SHP77 treated with DMSO at 0.1 percent for 48 hours (cell line): ENCODE measurements at regions not wholly inside any gene's neighbourhood (a gene's known extent, or its start where the extent isn't known, plus 50 kb on each side); places are given as distances from the start of the nearest gene placed in this dataset.

Source experiments
- DNase-seq: peaks from one replicate; lab custom pipeline; 2025; lab: John Stamatoyannopoulos, UW

DNA sequence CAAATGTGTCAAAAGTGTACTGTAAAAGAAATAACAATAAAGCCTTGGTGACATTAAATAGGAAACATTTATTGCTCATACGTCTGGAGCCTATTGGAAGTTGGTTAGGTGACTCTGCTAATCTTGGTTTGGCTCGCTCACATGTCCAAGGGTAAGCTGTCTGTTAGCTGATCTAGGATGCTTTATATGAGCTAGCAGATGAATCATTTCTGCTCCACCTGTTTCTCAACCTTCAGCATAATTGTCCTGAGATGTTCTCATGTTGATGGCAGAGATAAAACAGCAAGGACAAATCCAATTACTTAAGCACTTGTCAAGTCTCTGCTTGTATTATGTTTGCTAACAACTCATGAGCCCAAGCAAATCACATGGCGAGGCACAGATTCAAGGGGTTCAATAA lies 56.0 kb upstream of the CD53 start:
- DNase-seq = no peak

DNA sequence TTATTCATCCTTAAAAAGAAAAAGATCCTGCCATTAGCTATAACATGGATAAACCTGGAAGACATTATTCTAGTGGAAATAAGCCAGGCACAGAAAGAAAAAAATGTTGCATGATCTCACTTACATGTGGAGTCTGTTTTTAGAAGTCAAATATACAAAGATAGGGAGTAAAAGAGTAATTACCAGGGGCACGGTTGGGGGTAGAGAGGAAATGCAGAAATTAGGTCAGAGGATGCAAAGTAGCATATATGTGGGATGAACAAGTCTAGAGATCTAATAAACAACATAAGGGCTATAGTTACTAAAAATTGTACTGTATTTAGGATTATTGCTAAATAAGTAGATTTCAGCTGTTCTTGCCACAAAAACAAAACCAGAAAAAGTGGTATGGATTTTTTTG lies 61.4 kb upstream of the CD53 start:
- no peak for DNase-seq

DNA sequence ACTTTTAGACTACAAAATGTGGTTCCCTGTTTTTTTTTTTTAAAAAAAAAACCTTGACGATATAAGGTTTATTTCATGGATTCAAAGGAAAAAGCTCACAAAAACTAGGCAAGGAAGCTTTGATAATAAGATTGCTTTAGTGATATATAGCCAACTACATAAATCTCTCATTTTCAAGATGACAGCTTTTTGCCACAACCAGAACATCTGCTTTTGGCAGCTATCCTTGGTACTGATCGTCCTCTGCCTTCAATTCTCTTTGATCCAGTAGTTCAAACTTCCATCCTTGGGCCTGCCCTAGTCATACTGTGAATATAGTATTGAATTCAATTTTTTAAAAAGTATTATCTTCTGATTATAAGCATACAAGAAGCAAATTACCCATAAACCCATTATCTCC lies 72.9 kb upstream of the CD53 start:
- DNase-seq = no peak

DNA sequence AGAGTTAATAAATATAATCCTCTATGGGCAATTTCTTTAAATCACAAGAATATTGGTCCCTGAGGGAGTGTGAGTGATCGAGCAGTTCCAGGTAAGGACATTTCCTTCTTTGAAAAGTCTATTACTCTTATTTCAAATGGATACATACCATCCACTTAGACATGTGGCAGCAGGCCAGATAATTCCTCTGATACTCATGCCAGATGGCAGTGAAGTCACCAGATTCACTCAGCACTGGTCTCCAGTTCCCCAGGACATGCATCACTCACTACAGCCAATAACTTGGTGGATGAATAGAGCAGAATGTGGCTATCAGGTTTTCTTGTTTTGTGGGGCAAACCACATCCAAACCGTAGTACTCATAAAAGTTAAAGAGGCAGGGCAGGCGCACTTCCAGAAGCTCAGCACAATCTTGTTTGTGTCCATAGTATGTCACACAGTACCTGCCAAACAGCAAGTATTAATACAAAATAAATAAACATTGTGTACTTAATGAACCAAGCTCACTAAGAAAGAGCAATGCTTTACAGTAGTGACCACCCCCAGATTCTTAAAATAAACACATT lies 74.2 kb upstream of the CD53 start:
- no peak for DNase-seq

DNA sequence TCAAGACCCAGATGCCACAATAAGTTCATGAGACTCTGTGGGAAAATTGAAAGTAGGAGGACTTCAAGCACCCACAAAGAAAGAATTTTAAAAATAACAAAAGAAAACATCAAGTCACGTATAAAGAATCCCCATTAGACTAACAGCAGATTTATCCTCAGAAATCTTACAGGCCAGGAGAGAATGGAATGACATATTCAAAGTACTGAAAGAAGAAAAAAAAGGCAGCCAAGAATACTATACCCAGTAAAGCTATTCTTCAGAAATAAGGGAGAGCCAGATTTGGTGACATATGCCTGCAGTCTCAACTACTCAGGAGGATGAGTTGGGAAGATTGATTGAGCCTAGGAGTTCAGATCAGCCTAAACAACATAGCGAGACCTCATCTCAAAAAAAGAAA lies 84.3 kb upstream of the CD53 start:
- no peak for DNase-seq

DNA sequence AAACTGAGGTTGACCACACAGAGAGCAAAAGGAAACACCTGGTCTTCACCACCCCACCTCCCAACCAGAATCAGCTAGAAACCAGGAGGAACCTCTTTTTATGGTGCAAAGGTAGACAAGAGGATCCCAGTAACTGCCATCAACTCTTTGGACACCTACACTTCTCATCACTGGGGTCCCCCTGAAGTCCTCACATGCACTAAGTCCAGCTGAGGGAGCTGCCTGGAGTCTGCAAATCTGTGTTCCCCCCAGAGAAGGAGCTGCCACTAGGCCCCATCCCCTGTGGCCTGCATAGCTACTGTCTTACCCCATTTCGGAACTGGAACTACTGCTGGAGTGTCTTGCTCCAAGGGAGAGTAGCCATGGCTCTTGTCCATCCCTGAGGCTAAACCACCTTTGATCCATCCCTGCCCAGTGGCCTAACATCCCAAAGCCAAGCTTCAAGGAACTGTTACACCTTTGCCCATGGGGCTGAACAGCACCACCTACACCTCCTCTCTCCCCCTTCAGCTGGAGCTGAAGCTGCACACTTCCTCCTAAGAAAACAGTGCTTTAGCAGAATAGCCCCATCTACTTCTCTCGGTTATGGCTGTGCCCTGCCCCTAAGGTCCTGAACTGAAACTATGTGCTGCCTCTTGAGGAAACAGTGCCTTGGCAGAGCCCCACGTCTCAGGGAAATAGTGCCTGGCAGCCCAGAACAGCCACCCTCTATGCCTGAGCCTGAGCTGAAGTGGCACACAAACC lies 85.4 kb upstream of the CD53 start:
- DNase-seq = no peak

DNA sequence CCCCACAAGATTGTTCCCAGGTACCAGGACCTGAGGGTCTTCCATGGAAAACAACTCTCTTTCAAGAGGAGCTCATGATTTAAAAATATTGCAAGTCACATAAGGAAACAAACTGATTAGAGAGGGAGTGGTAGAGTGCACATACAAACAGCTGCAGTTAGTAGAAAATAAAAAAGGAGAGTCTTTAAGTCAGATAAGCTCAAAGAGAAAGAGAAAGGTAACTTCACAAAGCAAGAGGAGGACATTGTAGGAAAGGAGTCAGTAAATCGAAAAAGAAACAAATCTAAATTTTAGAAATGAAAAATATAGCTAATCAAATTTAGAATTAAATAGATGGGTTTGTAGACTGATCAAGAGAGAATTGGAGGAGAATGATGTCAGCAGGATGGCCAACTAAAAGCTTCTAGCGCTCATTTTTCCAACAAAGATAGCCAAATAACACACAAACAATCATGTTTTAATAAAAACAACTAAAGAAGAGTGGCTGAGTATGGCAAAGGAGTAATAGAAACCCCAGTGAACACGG lies 86.1 kb upstream of the CD53 start:
- DNase-seq = no peak

DNA sequence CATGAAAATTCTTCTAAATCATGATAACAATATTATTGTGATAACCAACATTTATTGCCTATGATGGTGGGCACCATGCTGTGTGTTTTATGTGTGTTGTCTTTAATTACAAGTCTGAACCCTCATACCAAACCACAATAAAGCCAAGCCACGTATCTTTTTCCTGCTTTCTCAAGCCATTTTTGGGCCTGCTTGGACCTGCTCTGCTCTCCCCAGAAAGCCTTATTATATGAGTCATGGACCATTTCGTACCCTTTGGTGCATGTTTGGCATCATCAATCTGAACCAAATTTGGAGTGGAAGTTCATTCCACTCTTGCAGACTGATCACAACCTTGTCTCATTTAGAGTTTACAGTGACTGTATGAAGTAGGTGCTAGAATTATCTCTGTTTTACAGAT lies 87.3 kb upstream of the CD53 start:
- no peak for DNase-seq

DNA sequence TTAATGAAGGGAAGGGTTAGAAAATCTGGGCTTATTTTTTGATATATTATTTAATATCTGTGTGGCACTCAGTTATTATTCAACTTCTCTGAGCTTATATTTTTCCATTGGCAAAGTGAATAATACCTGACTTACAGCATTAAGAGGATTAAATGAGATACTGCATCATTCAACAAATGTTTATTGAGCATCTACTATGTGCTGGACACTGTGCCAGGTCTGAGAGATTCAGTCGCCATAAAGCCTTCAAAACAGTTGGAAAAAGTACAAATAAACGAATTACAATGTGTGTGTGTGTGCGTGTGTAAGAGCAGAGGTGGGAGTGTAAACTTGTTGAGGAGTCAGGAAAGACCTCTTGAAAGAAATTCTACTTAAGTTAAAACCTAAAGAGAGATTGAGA lies 87.9 kb upstream of the CD53 start:
- DNase-seq = no peak

DNA sequence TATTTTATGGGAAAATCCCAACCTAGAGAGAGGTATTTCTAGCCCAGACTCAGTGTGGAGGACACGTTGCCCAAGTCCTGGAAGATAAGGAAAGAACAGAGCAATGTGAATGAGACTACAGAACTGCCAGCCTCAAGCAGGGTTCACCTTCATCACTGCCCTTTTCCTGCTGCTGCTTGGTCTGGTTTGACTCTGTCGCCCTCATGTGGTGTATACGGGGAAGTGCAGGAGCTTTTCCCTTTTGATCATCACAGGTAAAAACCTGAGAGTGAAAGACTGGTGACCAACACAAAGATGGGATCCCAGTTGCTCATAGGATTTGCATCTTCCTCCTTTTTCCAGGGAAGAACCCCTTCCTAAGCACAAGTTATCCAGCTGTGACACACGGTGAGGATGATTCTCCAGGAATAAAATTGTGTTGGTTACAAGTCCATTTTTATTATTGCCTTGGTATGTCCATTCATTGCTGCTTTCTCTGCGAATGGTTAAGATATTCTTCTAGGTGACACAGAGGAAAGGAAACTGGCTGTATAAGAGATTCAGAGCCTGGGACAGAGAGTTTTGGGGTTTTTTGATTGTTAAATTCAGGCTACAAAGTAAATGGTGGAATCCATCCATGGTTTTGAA lies 89.5 kb upstream of the CD53 start:
- peak; percentile 33 for DNase-seq

DNA sequence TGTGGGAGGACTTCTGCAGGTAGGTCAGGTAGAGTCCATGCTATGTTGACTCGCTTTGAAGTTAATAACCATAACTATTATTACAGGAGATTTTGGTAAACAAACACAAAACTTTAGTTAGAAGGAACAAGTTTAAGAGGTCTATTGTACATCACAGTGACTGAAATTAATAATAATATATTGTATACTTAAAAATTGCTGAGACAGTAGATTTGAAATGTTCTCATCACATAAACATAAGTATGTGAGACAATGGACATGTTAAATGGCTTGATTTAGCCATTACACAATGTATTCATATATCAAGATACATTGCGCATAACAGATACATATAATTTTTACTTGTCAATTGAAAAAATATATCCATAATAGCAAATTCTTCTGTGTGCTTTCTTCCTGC lies 91.4 kb upstream of the CD53 start:
- no peak for DNase-seq

DNA sequence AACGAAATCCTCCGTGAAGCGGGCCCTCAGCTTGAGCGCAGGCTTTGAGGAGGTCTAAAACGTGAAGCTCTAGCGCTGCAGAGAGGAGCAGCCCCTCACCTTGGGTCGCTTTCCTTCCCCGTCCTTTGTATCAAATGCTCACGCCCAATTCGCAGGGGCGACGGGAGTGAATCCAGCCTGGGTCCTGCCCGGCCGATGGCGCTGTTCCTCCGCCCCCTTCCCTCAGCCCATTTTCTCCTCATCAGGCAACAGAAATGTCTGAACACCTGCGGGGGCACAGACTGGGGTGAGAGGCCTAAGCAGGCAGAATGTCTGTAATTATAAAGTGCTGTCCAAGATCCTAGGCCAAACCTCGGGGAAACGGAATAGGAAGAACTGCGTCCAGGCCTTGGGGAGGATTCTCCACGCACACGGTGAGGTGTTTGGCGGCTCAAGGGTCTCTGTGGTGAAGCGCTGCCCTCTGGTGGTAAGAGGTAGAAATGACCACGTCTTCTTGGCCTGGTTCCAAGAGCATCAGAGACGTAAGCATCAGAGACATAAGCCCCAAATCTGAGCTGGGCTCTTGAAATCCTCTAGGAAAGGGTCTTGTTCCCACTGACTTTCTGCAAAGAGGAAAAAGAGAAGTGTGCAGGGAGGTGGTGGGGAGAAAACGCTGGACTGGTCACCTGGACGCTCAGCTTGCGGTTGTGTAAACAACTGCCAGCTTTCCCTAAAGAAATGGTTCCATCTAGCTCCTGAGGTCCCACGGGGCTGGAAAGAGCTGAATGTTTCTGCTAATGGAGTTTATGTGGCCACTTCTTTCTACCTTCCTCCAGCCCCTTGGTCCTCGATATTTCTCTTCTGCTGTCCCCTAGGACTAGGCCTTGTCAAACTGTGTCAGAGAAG lies 92.1 kb upstream of the CD53 start:
- DNase-seq = peak; percentile 29

DNA sequence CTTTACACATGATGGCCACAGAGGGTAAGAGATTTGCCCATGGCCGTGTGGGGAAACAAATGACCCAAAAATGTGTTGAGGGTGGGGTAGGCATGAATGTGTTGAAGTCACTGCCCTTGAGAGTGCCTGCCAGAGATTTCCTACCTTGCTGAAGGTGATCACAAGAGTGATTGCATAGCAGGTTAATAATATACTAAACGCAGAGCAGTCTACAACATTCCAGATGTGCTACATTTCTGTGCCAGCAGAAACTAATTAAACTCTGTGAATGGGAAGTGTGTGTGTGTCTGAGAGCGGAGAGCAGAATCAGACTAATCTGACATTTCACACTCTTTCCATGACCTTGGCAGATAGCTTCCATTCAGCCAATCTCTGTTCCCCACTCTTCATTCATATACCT lies 93.3 kb upstream of the CD53 start:
- no peak for DNase-seq

DNA sequence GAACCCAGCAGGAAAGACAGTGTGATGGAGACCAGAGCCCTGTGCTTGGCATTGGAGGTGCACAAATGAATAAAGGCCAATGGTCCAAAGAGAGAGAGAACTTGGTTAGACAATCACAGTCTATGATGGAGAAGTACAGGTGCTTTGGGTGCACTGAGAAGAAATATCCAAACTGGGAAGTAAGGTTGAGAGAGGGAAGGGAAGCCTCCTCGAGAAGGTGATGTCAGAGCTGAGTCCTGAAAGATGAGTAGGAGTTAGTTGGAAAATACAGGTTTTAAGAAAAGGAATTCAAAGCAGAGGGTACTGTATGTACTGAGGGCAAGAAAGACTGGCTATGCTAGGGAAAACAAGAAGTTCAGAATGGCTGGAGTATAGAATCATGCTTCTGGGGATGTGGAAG lies 94.1 kb upstream of the CD53 start:
- no peak for DNase-seq

DNA sequence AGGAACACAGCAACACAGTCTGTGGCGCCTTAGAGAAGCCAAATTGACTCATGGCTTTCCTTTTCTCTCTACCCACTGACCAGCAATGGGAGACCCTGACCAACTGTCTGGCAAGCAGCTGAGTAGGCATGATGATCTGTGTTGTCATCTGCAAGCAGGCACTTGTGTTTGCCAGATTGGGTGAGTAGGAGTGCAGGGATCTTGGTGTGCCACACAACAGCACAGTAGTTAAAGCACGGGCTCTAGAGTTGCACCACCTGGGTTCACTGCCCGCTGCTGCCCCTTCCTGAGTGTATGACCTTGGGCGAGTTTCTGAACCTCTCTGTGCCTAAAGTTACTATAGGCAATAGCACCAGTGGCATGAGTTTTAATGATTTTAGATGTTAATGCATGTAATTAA lies 95.7 kb upstream of the CD53 start:
- DNase-seq = no peak

DNA sequence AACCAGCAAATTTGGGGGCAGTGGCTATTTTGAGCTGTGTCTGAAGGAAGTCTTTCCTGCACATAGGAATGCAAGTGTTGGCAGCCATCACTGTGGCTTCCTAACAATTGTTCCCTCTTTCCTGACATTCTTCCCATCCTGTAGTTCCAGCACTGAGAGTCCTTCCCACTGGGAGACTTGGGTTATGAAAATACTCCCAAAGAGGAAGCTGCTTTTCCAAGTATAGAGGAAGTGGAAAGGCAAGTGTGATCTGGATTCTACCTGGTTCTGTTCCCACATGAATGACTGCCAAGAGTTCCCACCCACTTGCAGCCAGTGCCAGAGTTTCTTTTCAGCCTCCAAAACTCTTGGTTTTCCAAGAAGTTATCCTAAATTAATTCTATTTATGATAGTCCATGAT lies 98.5 kb upstream of the CD53 start:
- no peak for DNase-seq

DNA sequence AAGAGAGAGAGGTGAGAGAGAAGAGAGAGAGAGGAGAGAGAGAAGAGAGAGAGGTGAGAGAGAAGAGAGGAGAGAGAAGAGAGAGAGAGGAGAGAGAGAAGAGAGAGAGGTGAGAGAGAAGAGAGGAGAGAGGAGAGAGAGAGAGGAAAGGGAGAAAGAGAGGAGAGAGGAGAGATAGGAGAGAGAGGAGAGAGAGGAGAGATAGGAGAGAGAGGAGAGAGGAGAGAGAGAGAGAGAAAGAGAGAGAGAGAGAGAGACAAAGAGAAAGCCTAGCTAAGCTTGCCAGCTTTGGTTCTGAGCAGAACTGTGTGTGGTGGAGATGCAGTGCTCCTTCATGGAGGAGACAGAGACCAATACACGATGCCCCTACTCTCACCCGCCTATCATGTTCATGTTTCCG lies 99.1 kb upstream of the KCNA3 start:
- DNase-seq = no peak

DNA sequence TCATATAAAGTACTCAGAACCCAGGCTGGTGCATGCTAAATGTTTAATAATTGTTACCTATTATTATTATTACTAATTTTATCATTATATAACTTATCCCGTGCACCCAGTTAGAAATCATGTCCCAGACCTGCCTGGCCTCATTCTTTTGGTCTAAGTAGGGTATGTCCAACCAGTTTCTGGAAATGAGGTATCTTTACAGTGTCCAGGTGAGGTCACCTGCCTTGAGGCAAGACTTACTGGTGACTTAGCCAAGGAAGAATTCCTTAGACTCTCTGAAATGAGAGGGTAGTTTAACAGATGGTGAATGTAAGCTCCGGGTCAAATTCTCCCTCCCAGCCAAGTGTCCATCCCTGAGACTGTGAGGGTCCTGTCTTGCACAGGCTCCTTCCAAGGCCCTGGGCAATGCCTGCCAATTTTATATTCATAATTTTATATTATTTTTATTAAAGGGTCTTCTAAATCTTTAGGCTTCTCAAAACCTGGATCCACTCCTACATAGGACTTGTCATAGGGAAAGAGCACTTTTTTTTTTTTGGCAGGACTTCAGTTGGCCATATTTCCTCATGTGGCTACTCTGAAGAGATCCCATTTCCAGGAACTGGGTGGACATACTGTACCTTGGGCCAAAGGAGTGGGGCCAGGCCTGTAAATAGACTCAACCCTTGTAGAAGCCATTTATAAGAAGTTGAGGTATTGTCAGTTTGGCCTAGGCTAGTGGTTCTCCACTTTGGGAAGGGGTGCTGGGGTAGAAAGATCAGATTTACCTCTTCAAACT lies 96.7 kb upstream of the KCNA3 start:
- DNase-seq = no peak

DNA sequence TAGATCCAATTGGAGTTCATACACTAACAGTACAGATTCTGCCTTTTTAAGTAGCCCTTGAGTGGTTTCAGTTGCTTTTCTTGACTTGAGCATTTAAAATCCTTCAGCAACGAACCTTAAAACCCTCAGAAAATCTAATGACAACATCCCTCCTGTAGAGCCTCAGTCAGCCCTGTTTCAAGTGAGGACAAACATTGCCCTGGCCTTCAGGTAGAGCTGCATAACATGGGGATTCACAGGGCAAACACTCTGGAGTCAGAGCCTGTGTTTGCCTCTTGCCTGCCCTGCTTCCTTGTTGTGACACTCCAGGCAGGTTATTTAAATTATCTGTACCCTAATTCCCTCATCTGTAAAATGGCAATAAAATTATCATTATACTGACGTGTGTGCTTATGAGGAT lies 96.1 kb upstream of the KCNA3 start:
- DNase-seq = no peak

DNA sequence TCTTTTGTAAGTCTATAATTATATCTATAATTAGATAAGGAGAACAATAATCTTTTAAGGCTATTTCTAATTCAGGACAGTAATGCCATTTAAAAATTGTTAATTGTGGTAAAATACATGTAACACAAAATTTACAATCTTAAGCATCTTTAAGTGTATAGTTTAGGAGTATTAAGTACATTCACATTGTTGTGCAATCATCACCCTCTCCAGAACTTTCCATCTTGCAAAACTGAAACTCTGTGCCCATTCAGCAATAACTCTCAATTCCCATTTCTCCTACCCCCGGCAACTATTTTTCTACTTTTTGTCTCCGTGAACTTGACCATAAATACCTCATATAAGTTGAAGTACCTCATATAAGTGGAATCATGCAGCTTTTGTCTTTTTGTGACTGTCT lies 93.9 kb upstream of the KCNA3 start:
- DNase-seq = no peak

DNA sequence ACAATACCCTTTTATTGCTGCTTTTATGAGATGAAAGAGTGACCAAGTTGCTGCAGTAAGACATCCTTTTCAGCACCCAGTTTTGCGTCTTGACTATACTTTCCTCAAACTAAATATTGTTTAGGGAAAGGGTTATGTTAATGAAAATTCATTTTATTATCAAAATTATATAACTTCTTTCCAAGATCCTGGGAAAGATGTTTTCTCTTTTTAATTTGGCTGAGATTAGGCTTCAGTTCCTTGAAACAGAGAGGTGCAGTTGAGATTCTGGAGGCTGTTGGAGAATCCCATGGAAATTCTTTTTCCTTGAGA lies 91.6 kb upstream of the KCNA3 start:
- no peak for DNase-seq
